Activated CD4-positive, CD25-positive, alpha-beta regulatory T cell treated with anti-CD3 and anti-CD28 coated beads, Interleukin-2, amount 50 U/mL, for 24 hours (primary cell): ENCODE measurements at regions not wholly inside any gene's neighbourhood (a gene's known extent, or its start where the extent isn't known, plus 50 kb on each side); places are given as distances from the start of the nearest gene placed in this dataset.

Experiments used
- ATAC-seq, 2 donors: fragments of 150-1000 bp; cut with Tn5 transposase; one replicate each; pipeline ENCODE4 v1.10.0; 2021; ENCODE audit warnings: mild to moderate bottlenecking in 1 of 2, moderate library complexity in 1 of 2

- no peak for ATAC-seq
Observed at GRCh38 chr13:47317356-47317755, 420.5 kb upstream of the HTR2A start.

GRCh38 chr13:47310401-47310800 is 413.5 kb upstream of the HTR2A start:
- ATAC-seq = no peak

GRCh38 chr13:47306991-47307390 is 410.1 kb upstream of the HTR2A start:
- ATAC-seq = no peak

GRCh38 chr13:47303626-47304025 is 406.8 kb upstream of the HTR2A start:
- no peak for ATAC-seq

GRCh38 chr13:47299304-47299703 is 402.5 kb upstream of the HTR2A start:
- no peak for ATAC-seq

GRCh38 chr13:47298506-47298905 is 401.7 kb upstream of the HTR2A start:
- no peak for ATAC-seq

GRCh38 chr13:47294691-47295090 is 397.8 kb upstream of the HTR2A start:
- no peak for ATAC-seq

GRCh38 chr13:47291107-47291656 is 394.3 kb upstream of the HTR2A start:
- no peak for ATAC-seq

- no peak for ATAC-seq
Observed at GRCh38 chr13:47289567-47289966, 392.7 kb upstream of the HTR2A start.

- ATAC-seq = no peak
Observed at GRCh38 chr13:47288546-47288945, 391.7 kb upstream of the HTR2A start.

- no peak for ATAC-seq
Observed at GRCh38 chr13:47287291-47287751, 390.5 kb upstream of the HTR2A start.

- ATAC-seq = no peak
Observed at GRCh38 chr13:47281991-47282390, 385.1 kb upstream of the HTR2A start.

- no peak for ATAC-seq
Observed at GRCh38 chr13:47279920-47280319, 383.1 kb upstream of the HTR2A start.

- no peak for ATAC-seq
Observed at GRCh38 chr13:47277774-47278173, 380.9 kb upstream of the HTR2A start.

GRCh38 chr13:47268270-47268669 is 371.4 kb upstream of the HTR2A start:
- no peak for ATAC-seq

GRCh38 chr13:47258384-47258783 is 361.5 kb upstream of the HTR2A start:
- ATAC-seq = no peak

GRCh38 chr13:47256618-47257017 is 359.8 kb upstream of the HTR2A start:
- no peak for ATAC-seq

- ATAC-seq = no peak
Observed at GRCh38 chr13:47252627-47253026, 355.8 kb upstream of the HTR2A start.

GRCh38 chr13:47251771-47252170 is 354.9 kb upstream of the HTR2A start:
- no peak for ATAC-seq

- ATAC-seq = no peak
Observed at GRCh38 chr13:47250146-47250545, 353.3 kb upstream of the HTR2A start.

- no peak for ATAC-seq
Observed at GRCh38 chr13:47249266-47249665, 352.4 kb upstream of the HTR2A start.

GRCh38 chr13:47241446-47241845 is 344.6 kb upstream of the HTR2A start:
- no peak for ATAC-seq

GRCh38 chr13:47239025-47239424 is 342.2 kb upstream of the HTR2A start:
- ATAC-seq = no peak

GRCh38 chr13:47237571-47237970 is 340.7 kb upstream of the HTR2A start:
- no peak for ATAC-seq

- ATAC-seq = no peak
Observed at GRCh38 chr13:47233734-47234133, 336.9 kb upstream of the HTR2A start.

- ATAC-seq = no peak
Observed at GRCh38 chr13:47232516-47232915, 335.7 kb upstream of the HTR2A start.
